IPS DF 4.7 (cell line): ENCODE measurements at regions not wholly inside any gene's neighbourhood (a gene's known extent, or its start where the extent isn't known, plus 50 kb on each side); places are given as distances from the start of the nearest gene placed in this dataset.

ENCODE experiments used
- DNase-seq: peaks from one replicate; pipeline ENCODE4 v3.0.0-alpha.2; 2013; ENCODE audit warnings: low spot score; ENCODE audit errors: extremely low read depth

GRCh38 chrX:149275836-149276235 lies 229.3 kb downstream of the IDS start:
- DNase-seq: no peak

- DNase-seq: no peak
Measured at GRCh38 chrX:149274516-149275105, 230.5 kb downstream of the IDS start.

- DNase-seq: no peak
Measured at GRCh38 chrX:149272690-149273463, 232.2 kb downstream of the IDS start.

- no peak for DNase-seq
Measured at GRCh38 chrX:149267878-149268813, 237.0 kb downstream of the IDS start.

- no peak for DNase-seq
Measured at GRCh38 chrX:149262086-149262485, 243.0 kb downstream of the IDS start.

GRCh38 chrX:149259241-149259640 lies 245.9 kb downstream of the IDS start:
- DNase-seq: no peak

GRCh38 chrX:149255860-149256259 lies 249.2 kb downstream of the IDS start:
- no peak for DNase-seq

GRCh38 chrX:149248073-149248625 lies 257.0 kb downstream of the IDS start:
- no peak for DNase-seq

- DNase-seq: no peak
Measured at GRCh38 chrX:149230689-149231088, 274.4 kb downstream of the IDS start.

GRCh38 chrX:149223854-149224253 lies 281.3 kb downstream of the IDS start:
- DNase-seq: no peak

- no peak for DNase-seq
Measured at GRCh38 chrX:149222040-149222439, 283.1 kb downstream of the IDS start.

- no peak for DNase-seq
Measured at GRCh38 chrX:149221230-149221629, 283.9 kb downstream of the IDS start.

- DNase-seq: no peak
Measured at GRCh38 chrX:149213264-149213663, 291.8 kb downstream of the IDS start.

- DNase-seq: no peak
Measured at GRCh38 chrX:149208307-149208706, 296.8 kb downstream of the IDS start.

GRCh38 chrX:149207518-149207917 lies 297.6 kb downstream of the IDS start:
- DNase-seq: no peak

- no peak for DNase-seq
Measured at GRCh38 chrX:149205937-149206336, 299.2 kb downstream of the IDS start.

- no peak for DNase-seq
Measured at GRCh38 chrX:149205081-149205480, 300.0 kb downstream of the IDS start.

- DNase-seq: no peak
Measured at GRCh38 chrX:149199734-149200133, 305.4 kb downstream of the IDS start.

GRCh38 chrX:149198980-149199732 lies 305.9 kb downstream of the IDS start:
- no peak for DNase-seq

GRCh38 chrX:149185087-149185486 lies 320.0 kb downstream of the IDS start:
- DNase-seq: no peak
